Natural killer cell (primary cell): ENCODE measurements at regions not wholly inside any gene's neighbourhood (a gene's known extent, or its start where the extent isn't known, plus 50 kb on each side); places are given as distances from the start of the nearest gene placed in this dataset.

Source experiments
- ATAC-seq, 3 donors: fragments of 150-1000 bp in 2 of 3; fragments of 200-7000 bp in 1 of 3; cut with Tn5 transposase; 1 replicate in 1 of 3; 2 replicates in 2 of 3; pipeline ENCODE4 v1.10.0; 2021; ENCODE audit warnings: mild to moderate bottlenecking in 2 of 3, moderate library complexity in 2 of 3
- DNase-seq, 2 donors: peaks; one replicate each; pipeline versions ENCODE4 v3.0.0 to v3.0.0-alpha.2; 2013 to 2021; ENCODE audit warnings: mixed read lengths in 1 of 2
- H3K27ac ChIP-seq: one replicate; pipeline ENCODE4 v1.5.1; 2013; ENCODE audit warnings: mild to moderate bottlenecking, low read length
- H3K27me3 ChIP-seq: one replicate; pipeline ENCODE4 v1.6.1; 2013; ENCODE audit warnings: low read length; ENCODE audit not compliant: control insufficient read depth, insufficient read depth
- H3K36me3 ChIP-seq: one replicate; pipeline ENCODE4 v1.6.1; 2013; ENCODE audit warnings: low read length; ENCODE audit not compliant: control insufficient read depth, insufficient read depth
- H3K4me1 ChIP-seq: one replicate; pipeline ENCODE4 v1.6.1; 2013; ENCODE audit warnings: low read length; ENCODE audit not compliant: control insufficient read depth, insufficient read depth
- H3K4me3 ChIP-seq: one replicate; pipeline ENCODE4 v1.5.1; 2013; ENCODE audit warnings: low read length
- H3K9me3 ChIP-seq: one replicate; pipeline ENCODE4 v1.6.1; 2013; ENCODE audit warnings: low read length; ENCODE audit not compliant: control insufficient read depth, insufficient read depth
- H3K27ac Mint-ChIP-seq, 2 donors: one replicate each; pipeline ENCODE4 v1.8.0; 2022; ENCODE audit warnings: mild to moderate bottlenecking in 2 of 2, mixed read lengths in 2 of 2, moderate library complexity in 1 of 2
- H3K27me3 Mint-ChIP-seq, 2 donors: one replicate each; pipeline ENCODE4 v1.8.0; 2022; ENCODE audit warnings: low read depth in 2 of 2, mixed read lengths in 2 of 2
- H3K36me3 Mint-ChIP-seq: one replicate; pipeline ENCODE4 v1.8.0; 2022; ENCODE audit warnings: mixed read lengths
- H3K4me1 Mint-ChIP-seq, 2 donors: one replicate each; pipeline ENCODE4 v1.8.0; 2022; ENCODE audit warnings: mixed read lengths in 2 of 2
- H3K4me3 Mint-ChIP-seq: one replicate; pipeline ENCODE4 v1.8.0; 2022; ENCODE audit warnings: mild to moderate bottlenecking, moderate library complexity, mixed read lengths
- H3K9me3 Mint-ChIP-seq, 2 donors: one replicate each; pipeline ENCODE4 v1.8.0; 2022; ENCODE audit warnings: mixed read lengths in 2 of 2
- WGBS: methylation state at CpG from one replicate; pipeline ENCODE4 v1.1.7; 2013; ENCODE audit warnings: missing lambda C conversion rate; ENCODE audit not compliant: insufficient coverage; 5-methylcytosine and 5-hydroxymethylcytosine counted together
- intact Hi-C: fragments of 100-400 bp; cut with micrococcal nuclease; formaldehyde crosslinking; loops from one replicate; pipeline ENCODE4 v1.14.2; 2022
- TF ChIP-seq, protein P1 (sequence below): fragments of 200-600 bp; IDR thresholded peaks from one replicate; pipeline ENCODE4 v1.8.0; 2022; ENCODE audit warnings: antibody characterized with exemption

DNA sequence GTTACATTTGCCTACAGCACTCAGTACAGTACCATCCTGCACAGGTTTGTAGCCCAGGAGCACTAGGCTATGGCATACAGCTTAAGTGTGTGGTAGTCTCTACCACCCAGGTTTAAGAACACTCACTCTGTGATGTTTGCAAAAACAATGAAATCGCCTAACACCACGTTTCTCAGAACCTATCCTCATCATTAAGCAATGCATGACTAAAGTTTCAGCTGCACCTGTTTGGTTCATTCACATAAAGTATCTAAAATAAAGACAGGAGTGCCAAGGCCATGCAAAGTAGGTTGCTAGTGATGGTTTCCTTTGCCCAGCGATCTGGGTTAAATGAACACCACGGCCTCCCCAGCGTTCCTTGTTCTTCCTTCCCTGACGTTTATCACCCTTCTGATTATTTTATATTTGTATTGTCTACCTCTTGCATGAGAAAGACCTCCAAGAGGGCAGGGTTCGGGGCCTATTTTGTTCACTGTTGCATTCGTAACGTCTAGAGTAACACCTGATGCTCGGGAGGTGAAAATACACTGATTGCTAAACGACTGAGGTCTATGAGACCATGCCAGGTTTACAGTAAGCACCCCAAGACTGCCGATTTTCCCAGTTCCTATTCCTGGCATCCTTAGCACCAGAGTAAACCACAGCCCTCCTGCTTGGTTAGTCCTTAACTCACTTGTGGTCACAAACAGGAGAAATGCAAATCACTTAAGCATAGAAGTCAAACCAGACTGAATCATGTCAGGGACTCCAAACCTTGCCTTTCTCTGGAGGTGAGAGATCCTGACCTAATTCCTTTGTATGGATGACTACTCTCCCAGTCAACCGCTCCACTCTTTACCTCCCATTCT is 204.1 kb upstream of the NFE2L3 start:
- Mint-ChIP-seq H3K27me3 (peaks cover 40 to 50% of the 10 kb centered on the region in 2 donors), H3K4me3 (no peak overlapping the region), H3K4me1 (peaks cover 12 to 22% of the 10 kb centered on the region in 2 donors), H3K9me3 (no peaks in the 10 kb centered on the region), H3K36me3 (no peaks in the 10 kb centered on the region), H3K27ac (no peak overlapping the region)
- TF ChIP-seq, protein P1, sequence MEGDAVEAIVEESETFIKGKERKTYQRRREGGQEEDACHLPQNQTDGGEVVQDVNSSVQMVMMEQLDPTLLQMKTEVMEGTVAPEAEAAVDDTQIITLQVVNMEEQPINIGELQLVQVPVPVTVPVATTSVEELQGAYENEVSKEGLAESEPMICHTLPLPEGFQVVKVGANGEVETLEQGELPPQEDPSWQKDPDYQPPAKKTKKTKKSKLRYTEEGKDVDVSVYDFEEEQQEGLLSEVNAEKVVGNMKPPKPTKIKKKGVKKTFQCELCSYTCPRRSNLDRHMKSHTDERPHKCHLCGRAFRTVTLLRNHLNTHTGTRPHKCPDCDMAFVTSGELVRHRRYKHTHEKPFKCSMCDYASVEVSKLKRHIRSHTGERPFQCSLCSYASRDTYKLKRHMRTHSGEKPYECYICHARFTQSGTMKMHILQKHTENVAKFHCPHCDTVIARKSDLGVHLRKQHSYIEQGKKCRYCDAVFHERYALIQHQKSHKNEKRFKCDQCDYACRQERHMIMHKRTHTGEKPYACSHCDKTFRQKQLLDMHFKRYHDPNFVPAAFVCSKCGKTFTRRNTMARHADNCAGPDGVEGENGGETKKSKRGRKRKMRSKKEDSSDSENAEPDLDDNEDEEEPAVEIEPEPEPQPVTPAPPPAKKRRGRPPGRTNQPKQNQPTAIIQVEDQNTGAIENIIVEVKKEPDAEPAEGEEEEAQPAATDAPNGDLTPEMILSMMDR: no peak
- Histone ChIP-seq H3K9me3 (no peaks in the 10 kb centered on the region), H3K27ac (no peak overlapping the region), H3K36me3 (no peaks in the 10 kb centered on the region), H3K4me1 (peaks cover 18% of the 10 kb centered on the region), H3K4me3 (no peak overlapping the region), H3K27me3 (peaks cover 17% of the 10 kb centered on the region)
- intact Hi-C loops: no loop called here
- no peak for ATAC-seq
- WGBS: 91% methylated on average over 12 of the region's 13 CpGs
- DNase-seq: no peak

DNA sequence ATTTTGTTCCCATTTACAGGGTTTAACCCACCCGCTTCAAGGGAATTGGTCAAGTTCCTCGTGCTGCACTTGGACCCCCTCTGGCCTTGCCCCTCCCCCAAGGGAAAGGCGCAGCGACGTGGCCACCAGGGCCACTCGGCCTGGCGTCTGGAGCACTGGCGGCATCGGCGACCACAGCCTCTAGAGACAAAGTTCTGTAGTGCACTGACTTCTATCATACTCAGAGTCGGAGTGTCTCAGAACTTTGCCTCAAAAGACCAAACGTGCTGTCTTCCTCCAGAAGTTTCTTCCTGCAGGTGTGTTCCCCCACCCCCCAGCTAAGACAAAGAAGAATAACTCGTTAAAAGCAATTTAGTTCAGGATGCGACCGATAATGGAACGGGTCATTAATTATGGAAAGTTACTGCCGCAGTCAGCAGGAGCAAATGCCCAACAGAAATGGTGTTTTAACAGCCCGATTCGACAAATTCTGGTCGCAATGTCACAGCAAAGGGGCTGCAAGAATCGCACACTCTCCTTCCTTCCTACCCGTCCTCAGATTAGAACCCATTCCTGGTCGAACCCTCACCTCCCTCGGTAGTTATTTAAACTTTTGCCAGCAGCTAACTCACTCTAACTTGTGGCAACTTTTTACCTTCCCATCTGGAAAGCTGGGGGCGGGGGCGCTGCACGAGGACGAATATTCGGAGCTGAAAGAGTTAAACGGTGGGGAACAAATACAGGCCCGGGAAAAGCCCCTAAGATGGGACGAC is 202.1 kb upstream of the NFE2L3 start:
- DNase-seq (peak in 1 of 2 donors; percentile 33), ATAC-seq (no peak)
- Histone ChIP-seq H3K27ac (no peak overlapping the region), H3K27me3 (peaks cover 17% of the 10 kb centered on the region), H3K4me1 (peaks cover 18% of the 10 kb centered on the region), H3K36me3 (no peaks in the 10 kb centered on the region), H3K4me3 (peak overlapping the region; percentile 34), H3K9me3 (no peaks in the 10 kb centered on the region)
- H3K4me1 Mint-ChIP-seq: peaks cover 12 to 22% of the 10 kb centered on the region in 2 donors
- no peaks in the 10 kb centered on the region for H3K9me3 Mint-ChIP-seq
- WGBS: 15% methylated on average over 32 of the region's 32 CpGs
- TF ChIP-seq, protein P1: no peak
- H3K36me3 Mint-ChIP-seq: no peaks in the 10 kb centered on the region
- intact Hi-C loops: no loop called here
- H3K4me3 Mint-ChIP-seq: peak overlapping the region; percentile 79
- no peak overlapping the region for H3K27ac Mint-ChIP-seq
- peaks cover 40 to 47% of the 10 kb centered on the region in 2 donors for H3K27me3 Mint-ChIP-seq

DNA sequence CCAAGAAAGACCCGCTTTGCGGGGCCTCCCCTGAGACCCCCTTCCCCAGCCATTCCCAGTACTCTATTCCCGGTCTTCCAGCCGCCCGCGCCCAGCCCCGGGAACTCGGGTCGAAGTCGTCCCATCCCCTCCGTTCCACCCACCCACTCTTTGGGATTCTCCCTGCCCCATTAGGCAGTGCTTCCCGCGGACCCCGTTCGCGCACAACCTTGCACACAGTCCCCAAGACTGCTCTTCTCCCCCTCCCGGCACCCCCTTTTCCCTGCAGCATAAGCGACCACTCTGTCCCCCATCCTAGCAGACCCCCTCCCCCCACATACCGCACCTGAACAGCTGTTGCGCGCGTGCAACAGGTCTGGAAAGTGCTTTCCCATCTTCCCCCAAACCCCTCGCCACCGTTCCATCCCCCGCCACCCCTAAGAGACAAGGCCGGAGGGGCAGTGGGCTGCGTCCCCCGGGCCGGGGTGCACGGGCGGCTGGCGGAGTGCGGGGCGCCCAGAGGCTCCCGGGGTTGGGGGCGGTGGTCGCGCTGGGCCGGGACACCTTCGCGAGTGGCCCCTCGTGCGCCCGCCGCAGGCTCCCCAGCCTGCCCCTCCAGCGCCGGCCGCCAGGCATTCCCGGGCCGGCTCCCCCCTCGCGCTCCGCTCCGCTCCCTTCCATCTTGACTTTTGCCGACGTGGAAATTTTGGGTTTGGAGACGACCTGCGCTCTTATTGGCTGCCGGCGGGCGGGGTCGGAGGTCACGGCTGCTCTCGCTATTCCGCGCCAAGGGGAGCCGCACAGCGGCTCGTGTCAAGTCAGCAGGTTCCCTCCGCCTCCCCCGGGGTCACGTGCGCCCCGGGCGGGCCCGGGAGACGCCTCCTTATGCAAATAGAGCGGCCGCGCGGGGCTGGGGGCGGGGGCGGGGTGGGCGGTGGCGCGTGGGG is 201.2 kb upstream of the NFE2L3 start:
- intact Hi-C loops: no loop called here
- no peaks in the 10 kb centered on the region for H3K36me3 ChIP-seq
- Mint-ChIP-seq H3K4me3 (peak overlapping the region; percentile 94), H3K27ac (peak overlapping the region in 1 of 2 donors; percentile 33), H3K36me3 (no peaks in the 10 kb centered on the region), H3K4me1 (peaks cover 12 to 22% of the 10 kb centered on the region in 2 donors), H3K9me3 (no peaks in the 10 kb centered on the region), H3K27me3 (peaks cover 32 to 39% of the 10 kb centered on the region in 2 donors)
- peak; percentile 97 to 98 (median 98) for ATAC-seq
- H3K27ac ChIP-seq: no peak overlapping the region
- H3K4me1 ChIP-seq: peaks cover 18% of the 10 kb centered on the region
- under 1% methylated on average over 86 of the region's 86 CpGs for WGBS
- H3K9me3 ChIP-seq: no peaks in the 10 kb centered on the region
- TF ChIP-seq, protein P1: no peak
- peak; percentile 66 to 93 for DNase-seq
- H3K4me3 ChIP-seq: peak overlapping the region; percentile 39
- H3K27me3 ChIP-seq: peaks cover 17% of the 10 kb centered on the region
